ENCODE measurements at regions not wholly inside any gene's neighbourhood (a gene's known extent, or its start where the extent isn't known, plus 50 kb on each side); places are given as distances from the start of the nearest gene placed in this dataset.

DNA sequence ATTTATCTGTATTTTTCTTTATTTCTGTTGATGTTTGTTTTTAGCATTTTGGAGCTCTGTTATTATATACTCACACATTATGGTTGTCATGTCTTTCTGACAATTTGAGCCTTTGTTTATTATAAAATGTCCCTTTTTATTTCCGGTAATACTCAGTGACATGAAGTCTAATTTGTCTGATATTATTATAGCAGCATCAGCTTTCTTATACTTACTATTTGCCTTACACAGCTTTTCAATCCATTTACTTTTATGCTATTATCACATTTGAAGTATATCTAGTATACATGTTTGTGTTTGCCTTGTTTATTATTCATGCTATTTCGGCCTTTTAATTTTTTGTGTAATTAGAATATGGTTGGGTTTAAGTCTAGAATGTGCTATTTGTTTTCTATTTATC lies 430.6 kb upstream of the FANCL start:
- DNase-seq: no peak

DNA sequence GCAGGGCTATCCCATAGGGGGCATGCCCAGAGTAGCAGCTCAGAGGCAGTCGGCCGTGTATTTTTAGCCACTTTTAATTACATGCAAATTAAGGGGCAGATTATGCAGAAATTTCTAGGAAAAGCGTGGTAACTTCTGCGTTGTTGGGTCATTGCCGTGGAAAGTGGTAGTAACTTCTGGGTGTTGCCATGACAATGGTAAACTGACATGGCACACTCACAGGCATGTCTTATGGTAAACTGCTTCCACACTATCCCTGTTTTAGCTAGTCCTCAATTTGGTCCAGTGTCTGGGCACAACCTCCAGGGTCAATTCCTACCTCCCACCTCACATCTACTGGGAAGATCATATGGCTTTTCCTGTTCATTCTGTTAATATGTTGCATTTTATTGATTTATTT lies 428.9 kb upstream of the FANCL start:
- DNase-seq: no peak

DNA sequence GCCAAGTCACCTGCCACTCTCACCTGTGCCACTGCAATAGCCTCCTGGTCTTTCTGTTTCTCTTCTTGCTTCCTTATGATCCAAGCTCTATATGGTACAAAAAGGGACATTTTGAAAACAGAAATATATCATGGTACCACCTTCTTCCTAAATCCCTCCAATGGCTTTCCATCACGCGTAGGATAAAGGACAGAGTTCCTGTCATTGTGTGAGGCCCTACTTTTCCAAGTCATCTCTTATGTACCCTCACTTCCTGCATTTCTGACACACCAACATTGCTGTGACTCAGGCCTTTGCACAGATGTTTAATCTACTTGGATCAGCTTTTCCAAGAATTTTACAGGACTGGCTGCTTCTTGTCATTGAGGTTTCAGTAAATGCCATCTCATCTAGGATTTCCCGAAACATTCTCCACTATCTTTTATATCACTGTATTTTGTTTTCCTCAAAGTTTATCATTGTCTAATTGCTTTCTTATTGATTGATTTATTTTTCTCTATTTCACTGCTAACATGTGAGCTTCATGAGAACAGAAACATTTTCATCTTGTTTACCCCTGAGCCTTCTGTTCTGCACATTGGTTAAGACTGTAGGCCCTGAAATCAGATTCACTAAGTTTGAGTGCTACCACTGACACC lies 426.1 kb upstream of the FANCL start:
- no peak for DNase-seq

- DNase-seq: no peak
These were observed 425.3 kb upstream of the FANCL start for GRCh38 chr2:58666323-58666970.

DNA sequence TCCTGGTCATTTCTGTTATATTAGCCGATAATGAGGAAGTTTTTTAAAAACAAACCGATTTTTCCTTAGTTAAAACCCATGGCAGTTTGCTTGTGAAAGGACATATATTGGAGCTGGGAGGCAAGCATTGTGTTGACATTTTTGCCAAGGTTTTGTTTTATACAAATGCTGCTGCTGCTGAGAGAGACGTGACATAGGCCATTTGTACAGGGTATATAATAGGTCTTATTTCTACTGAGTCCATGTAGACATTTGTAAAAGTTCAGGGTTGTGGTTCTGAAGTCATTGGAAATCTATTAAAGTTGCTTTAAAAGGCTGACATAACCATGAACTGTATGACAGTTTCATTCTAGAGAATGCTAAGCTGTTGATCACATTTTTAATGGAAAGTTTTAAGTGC lies 424.0 kb upstream of the FANCL start:
- no peak for DNase-seq

DNA sequence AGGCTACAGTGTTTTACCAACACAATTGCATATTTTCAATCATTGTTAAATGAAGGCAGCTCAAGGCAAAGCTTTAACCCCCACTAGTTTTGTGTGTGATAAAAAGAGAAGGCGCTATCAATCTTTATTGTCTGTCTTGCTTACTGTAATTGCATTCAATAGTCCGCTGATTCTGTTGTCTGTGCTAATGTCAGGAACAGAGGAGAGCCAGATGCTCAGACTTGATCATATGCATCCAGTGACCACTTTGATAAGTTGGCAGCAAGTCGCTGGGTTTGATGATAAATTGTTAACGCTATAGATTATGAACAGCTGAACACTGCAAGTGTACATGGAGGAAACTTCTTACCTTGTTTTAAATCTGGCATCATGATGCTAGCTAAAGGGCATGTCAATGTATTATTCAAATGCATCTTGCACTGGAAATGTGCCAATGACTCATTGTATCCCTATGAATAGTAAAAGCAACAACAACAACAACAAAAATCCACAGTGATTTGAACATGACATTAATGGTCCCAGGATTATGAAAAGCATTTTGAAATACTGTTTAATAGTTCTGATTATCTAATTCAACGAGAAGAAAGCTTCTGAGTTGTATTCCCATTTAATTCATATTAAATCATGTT lies 423.5 kb upstream of the FANCL start:
- no peak for DNase-seq

GRCh38 chr2:58660046-58660445 lies 418.9 kb upstream of the FANCL start:
- DNase-seq: no peak

DNA sequence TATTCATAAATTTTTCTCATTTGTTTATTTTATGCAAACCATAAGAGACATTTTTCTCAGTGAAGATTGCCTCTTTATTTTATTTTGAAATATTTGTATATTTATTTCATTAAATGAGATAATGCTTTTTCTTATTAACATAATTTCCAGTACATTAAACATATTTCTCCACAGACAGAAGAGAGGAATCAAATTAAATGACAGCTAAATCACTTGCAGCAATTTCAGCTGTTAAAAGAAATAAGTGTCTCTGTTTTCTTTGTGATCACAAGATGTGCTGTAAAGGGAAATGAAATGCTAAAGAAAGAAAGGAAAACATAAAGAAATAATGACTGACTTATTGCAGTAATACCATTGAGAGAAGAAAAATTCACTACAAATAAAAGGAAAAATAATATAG lies 414.0 kb upstream of the FANCL start:
- DNase-seq: no peak

DNA sequence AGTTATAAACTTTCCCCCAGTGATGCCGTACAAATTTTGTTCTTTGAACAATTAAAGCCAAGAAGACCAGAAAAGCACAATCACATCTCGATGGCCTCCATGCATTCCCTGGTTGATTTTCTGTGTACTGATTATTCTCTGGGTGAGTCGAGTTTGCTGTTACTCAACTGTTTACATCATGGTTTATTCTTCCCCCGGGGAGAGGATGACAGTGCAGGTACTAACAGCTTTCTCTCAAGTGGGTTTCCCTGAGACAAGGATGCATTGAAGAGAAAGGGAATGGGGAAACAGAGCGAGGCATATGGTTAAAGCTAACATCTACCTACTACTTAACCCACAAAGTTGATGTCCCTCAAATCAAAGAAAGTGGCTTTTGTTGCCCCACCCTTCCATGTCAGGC lies 410.8 kb upstream of the FANCL start:
- DNase-seq: no peak

DNA sequence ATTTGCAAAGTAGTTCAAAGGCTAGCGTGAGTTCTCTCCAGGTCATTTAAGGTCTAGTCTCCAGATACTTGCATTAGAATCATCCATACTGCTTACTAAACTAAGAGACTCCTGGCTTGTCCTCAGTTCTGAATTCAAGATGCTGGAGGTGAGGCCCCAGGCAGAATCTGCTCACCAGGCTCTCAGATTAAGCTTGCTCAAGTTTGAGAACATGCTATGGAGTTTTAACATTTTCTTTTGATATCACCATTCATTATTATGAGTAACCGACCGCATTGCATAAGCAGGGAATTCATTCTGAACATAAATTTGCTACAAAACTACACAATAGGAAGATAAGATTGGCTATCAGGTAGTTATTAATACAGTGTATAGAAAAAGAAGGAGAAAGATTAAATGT lies 409.7 kb upstream of the FANCL start:
- DNase-seq: no peak

- no peak for DNase-seq
These were observed 408.6 kb upstream of the FANCL start for GRCh38 chr2:58649756-58650155.

DNA sequence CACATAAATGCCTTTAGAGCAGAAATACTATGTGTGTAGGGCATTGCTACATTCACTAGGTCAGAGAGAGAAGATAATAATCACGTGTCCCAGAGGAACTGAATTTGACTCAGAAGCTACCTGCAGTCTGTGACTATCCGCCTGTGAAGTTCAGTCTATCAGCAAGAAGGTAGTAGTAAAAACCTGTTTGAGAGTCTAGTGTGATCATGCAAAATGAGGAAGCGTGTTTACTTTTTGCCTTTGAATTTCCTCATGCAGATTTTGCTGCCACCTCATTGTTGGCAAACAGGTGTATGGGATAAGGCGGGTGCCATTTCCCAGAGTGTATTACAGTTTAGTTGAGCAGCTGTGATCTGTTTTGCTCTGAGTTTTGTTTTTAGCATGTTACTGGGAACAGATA lies 403.9 kb upstream of the FANCL start:
- DNase-seq: no peak

- no peak for DNase-seq
These were observed 403.3 kb upstream of the FANCL start for GRCh38 chr2:58644451-58644850.

DNA sequence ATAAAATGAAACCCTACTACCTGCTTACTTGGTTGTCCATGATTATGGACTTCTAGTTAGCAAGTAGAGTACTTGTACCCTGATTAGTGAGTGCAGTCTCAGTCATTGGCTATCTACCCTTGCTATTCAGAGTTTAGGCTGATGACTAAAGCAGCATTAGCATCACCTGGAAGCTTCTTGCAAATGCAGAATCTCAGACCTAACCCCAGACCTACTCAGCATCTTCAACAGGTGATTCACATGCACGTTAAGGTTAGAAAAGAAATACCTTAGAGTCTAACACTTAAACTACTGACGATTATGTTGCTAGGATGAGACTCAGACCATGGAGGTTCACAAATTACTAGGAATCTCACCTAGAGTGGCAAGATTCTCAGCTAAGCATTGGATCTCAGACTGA lies 399.9 kb upstream of the FANCL start:
- DNase-seq: no peak

- DNase-seq: no peak
These were observed 398.9 kb upstream of the FANCL start for GRCh38 chr2:58640042-58640441.

DNA sequence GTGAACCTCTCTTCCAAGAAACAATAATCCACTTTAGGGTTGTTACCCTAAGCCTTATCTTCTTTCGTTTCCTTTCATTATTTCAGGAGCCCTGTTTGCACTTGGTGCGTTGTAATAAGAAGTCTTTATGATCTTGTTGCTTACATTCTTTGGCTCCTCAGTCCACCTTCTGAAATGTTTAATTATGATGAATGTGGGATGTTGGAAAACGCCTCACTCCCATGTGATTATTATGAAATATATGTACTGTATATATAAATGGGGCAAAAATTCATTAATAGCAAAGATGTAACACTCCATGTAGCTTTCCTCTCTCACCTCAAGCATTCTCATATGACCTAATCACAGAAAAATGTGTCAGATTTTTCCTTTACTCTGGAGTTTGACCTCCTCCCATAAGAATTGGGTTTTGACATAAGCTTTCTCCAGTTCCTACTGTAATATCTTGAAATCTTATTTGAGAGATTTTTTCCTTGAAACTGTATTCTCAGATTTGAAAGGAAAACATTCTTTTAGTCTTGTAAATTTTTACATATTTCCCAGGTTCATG lies 397.2 kb upstream of the FANCL start:
- no peak for DNase-seq

GRCh38 chr2:58636872-58637271 lies 395.7 kb upstream of the FANCL start:
- no peak for DNase-seq

GRCh38 chr2:58635801-58636375 lies 394.8 kb upstream of the FANCL start:
- DNase-seq: no peak

DNA sequence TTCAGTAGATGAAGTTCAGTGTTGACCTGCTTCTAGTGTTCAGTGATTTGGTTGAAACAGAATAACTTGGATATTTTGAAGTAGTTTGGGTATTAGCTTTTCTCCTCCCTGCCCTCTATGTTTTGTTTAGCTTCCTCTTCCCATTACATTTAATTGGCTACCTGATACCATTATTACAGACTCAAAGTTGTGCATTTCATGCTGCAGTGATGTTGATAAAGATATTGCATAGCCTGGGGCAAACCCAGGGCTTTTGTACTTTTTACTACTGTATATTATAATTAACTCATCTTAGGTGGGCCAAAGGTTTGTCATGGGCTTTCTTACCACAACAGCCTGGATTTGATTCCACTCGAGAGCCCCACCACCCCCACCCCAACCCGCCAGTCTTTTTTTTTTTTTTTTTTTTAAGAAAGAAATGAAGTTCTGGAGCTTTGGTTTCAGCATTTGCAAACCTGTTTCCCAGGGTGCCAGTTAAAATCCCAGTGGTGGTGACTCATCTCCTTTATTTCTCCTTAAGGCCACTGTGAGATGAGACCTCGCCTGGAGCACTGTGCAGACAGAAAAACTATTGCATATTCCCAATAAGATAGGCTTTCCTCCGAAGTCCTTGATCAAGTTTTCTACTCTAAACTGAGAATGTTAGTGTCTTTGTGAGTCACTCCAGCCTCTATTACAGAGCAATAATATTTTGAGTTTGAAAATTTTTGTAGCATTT lies 393.7 kb upstream of the FANCL start:
- no peak for DNase-seq

GRCh38 chr2:58633613-58634365 lies 392.7 kb upstream of the FANCL start:
- DNase-seq: no peak

- DNase-seq: no peak
These were observed 390.9 kb upstream of the FANCL start for GRCh38 chr2:58631986-58632385.

DNA sequence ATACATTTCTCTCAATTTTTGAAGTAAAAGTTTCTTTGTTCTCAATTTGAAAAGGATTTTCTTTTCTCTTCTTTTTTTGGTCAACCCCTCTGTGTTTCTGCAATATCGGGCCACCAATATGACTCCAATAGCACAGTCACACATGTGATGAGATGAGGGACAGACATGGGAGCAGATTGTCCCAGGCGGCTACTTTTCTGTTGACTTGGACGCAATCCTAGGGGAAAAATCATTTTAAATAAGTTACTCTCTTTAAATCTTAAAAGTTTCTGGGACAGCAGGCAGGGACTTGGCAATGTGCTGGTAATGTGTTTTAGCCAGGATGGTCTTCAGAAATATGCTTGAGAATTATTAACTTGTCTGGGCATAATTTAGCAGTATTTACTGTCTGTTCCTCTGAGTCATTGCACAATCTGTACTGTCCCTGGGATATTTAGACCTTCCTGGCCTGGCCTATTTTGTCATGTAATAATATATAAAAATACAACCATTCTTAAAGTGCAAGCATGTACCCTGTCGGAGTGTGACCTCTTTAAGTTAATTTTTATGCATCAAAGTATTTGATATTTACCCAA lies 388.5 kb upstream of the FANCL start:
- DNase-seq: no peak

Data from T-helper 2 cell (primary cell).